CD14-positive monocyte (primary cell): ENCODE measurements at regions not wholly inside any gene's neighbourhood (a gene's known extent, or its start where the extent isn't known, plus 50 kb on each side); places are given as distances from the start of the nearest gene placed in this dataset.
"Not testable (repeated sequence)": the region's sequence is repeated elsewhere in the genome, so short reads cannot be mapped to it uniquely, and the experiment has no call there.

ENCODE experiments used
- DNase-seq, 3 donors: peaks; one replicate each; pipeline ENCODE4 v3.0.0-alpha.2; 2011 to 2022
- H2AFZ ChIP-seq: 2 replicates; pipeline ENCODE4 v1.6.0; 2012; ENCODE audit warnings: mild to moderate bottlenecking, low read depth, low read length, inconsistent platforms; ENCODE audit not compliant: insufficient read depth, poor library complexity, severe bottlenecking
- H3K27ac ChIP-seq, 2 donors: 1 replicate in 1 of 2; 2 replicates in 1 of 2; pipeline ENCODE4 v1.5.1; 2012 to 2013; ENCODE audit warnings: low read length in 2 of 2, control low read depth in 1 of 2, inconsistent platforms in 1 of 2, low read depth in 1 of 2, mild to moderate bottlenecking in 1 of 2
- H3K27me3 ChIP-seq, 2 donors: one replicate each; pipeline versions ENCODE4 v1.6.0 to v1.6.1; 2011 to 2013; ENCODE audit warnings: low read length in 2 of 2; ENCODE audit not compliant: control insufficient read depth in 2 of 2, insufficient read depth in 2 of 2
- H3K36me3 ChIP-seq, 2 donors: replicated peaks in 1 of 2; 1 replicate in 1 of 2; 2 replicates in 1 of 2; pipeline versions ENCODE4 v1.5.1 to v1.6.1; 2012 to 2013; ENCODE audit warnings: low read length in 2 of 2, control low read depth in 1 of 2, inconsistent platforms in 1 of 2, mild to moderate bottlenecking in 1 of 2; ENCODE audit not compliant: insufficient read depth in 2 of 2, control insufficient read depth in 1 of 2
- H3K4me1 ChIP-seq, 2 donors: 1 replicate in 1 of 2; 2 replicates in 1 of 2; pipeline versions ENCODE4 v1.5.1 to v1.6.1; 2012 to 2013; ENCODE audit warnings: low read length in 2 of 2, control low read depth in 1 of 2, inconsistent platforms in 1 of 2, mild to moderate bottlenecking in 1 of 2, moderate library complexity in 1 of 2; ENCODE audit not compliant: insufficient read depth in 2 of 2, control insufficient read depth in 1 of 2
- H3K4me2 ChIP-seq: replicated peaks from 2 replicates; pipeline ENCODE3; 2012; ENCODE audit warnings: low read length, moderate library complexity, mild to moderate bottlenecking; ENCODE audit not compliant: poor library complexity, severe bottlenecking; ENCODE audit errors: extremely low read depth
- H3K4me3 ChIP-seq, 3 experiments: fragments of 200-600 bp in 1 of 3; sonication (generic) in 1 of 3; replicated peaks in 1 of 3; 1 replicate in 2 of 3; 2 replicates in 1 of 3; pipeline ENCODE4 v1.5.1; 2011 to 2013; ENCODE audit warnings: low read length in 3 of 3, mild to moderate bottlenecking in 3 of 3, control low read depth in 2 of 3, low read depth in 2 of 3, inconsistent platforms in 1 of 3, moderate library complexity in 1 of 3
- H3K79me2 ChIP-seq: 2 replicates; pipeline ENCODE4 v1.6.0; 2012; ENCODE audit warnings: mild to moderate bottlenecking, control low read depth, inconsistent platforms, low read length, moderate library complexity; ENCODE audit not compliant: insufficient read depth
- H3K9ac ChIP-seq: 2 replicates; pipeline ENCODE4 v1.6.0; 2017; ENCODE audit warnings: low read length, mild to moderate bottlenecking; ENCODE audit not compliant: insufficient read depth, poor library complexity, severe bottlenecking
- H3K9me3 ChIP-seq, 2 donors: replicated peaks in 1 of 2; 1 replicate in 1 of 2; 2 replicates in 1 of 2; pipeline versions ENCODE4 v1.5.1 to v1.6.1; 2012 to 2013; ENCODE audit warnings: low read length in 2 of 2, control low read depth in 1 of 2; ENCODE audit not compliant: control insufficient read depth in 1 of 2, insufficient read depth in 1 of 2
- H4K20me1 ChIP-seq: 2 replicates; pipeline ENCODE4 v1.6.0; 2012; ENCODE audit warnings: mild to moderate bottlenecking, low read length, control low read depth, moderate library complexity; ENCODE audit not compliant: insufficient read depth
- H3K27ac Mint-ChIP-seq, 7 donors: one replicate each; pipeline ENCODE4 v1.8.0; 2020; ENCODE audit warnings: mild to moderate bottlenecking in 7 of 7, mixed read lengths in 7 of 7, moderate library complexity in 6 of 7, inconsistent platforms in 2 of 7
- H3K27me3 Mint-ChIP-seq, 3 donors: one replicate each; pipeline ENCODE4 v1.8.0; 2021 to 2022; ENCODE audit warnings: low read depth in 3 of 3, mild to moderate bottlenecking in 3 of 3, mixed read lengths in 3 of 3, moderate library complexity in 3 of 3, inconsistent platforms in 1 of 3
- H3K36me3 Mint-ChIP-seq, 2 donors: one replicate each; pipeline ENCODE4 v1.8.0; 2020; ENCODE audit warnings: mixed read lengths in 2 of 2, inconsistent platforms in 1 of 2, mild to moderate bottlenecking in 1 of 2
- H3K4me1 Mint-ChIP-seq: one replicate; pipeline ENCODE4 v1.8.0; 2020; ENCODE audit warnings: mild to moderate bottlenecking, mixed read lengths
- H3K4me3 Mint-ChIP-seq, 2 donors: one replicate each; pipeline ENCODE4 v1.8.0; 2020; ENCODE audit warnings: mild to moderate bottlenecking in 2 of 2, mixed read lengths in 2 of 2, moderate library complexity in 1 of 2
- H3K9me3 Mint-ChIP-seq, 7 donors: one replicate each; pipeline ENCODE4 v1.8.0; 2020 to 2022; ENCODE audit warnings: mixed read lengths in 7 of 7, mild to moderate bottlenecking in 6 of 7, moderate library complexity in 6 of 7, inconsistent platforms in 2 of 7
- WGBS: methylation state at CpG from one replicate; pipeline ENCODE4 v1.1.5; 2013; ENCODE audit warnings: missing lambda C conversion rate; ENCODE audit not compliant: insufficient coverage; 5-methylcytosine and 5-hydroxymethylcytosine counted together
- intact Hi-C, 2 donors: fragments of 100-400 bp; cut with micrococcal nuclease; formaldehyde crosslinking; loops; one replicate each; pipeline versions ENCODE4 v1.15.0 to v1.15.1; 2023
- TF ChIP-seq, protein P1 (sequence below): fragments of 200-600 bp; IDR thresholded peaks from one replicate; pipeline ENCODE4 v1.8.0; 2022; ENCODE audit warnings: antibody characterized with exemption, mild to moderate bottlenecking

DNA sequence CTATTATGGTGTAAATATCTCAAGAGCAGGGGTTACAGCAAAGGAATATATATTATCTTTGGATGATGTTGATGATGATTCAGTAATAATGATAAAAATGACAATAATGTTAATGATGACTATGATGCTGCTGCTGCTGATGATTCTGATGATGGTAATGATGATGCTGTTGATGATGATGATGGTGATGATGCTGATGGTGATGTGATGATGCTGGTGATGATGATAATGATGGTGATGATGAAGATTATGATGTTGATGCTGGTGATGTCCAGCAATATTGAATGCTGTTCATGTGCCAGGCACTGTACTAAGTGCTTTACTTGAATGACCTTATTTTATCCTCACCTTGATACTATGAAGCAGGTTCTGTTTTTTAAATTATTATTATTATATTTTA is 226.0 kb upstream of the ANKH start:
- H3K9ac ChIP-seq = no peak overlapping the region
- no peaks in the 10 kb centered on the region for H4K20me1 ChIP-seq
- Mint-ChIP-seq H3K27ac (no peak overlapping the region), H3K4me3 (no peak overlapping the region), H3K4me1 (no peaks in the 10 kb centered on the region), H3K27me3 (peaks cover 0 to 1% (median 0%) of the 10 kb centered on the region in 3 donors), H3K36me3 (no peaks in the 10 kb centered on the region), H3K9me3 (peaks cover 0 to 8% (median 4%) of the 10 kb centered on the region in 7 donors)
- no peak for DNase-seq
- H3K9me3 ChIP-seq = no peaks in the 10 kb centered on the region
- no peak overlapping the region for H3K4me2 ChIP-seq
- no peak overlapping the region for H3K4me3 ChIP-seq
- no peak overlapping the region for H2AFZ ChIP-seq
- no peak overlapping the region for H3K27ac ChIP-seq
- TF ChIP-seq, protein P1, sequence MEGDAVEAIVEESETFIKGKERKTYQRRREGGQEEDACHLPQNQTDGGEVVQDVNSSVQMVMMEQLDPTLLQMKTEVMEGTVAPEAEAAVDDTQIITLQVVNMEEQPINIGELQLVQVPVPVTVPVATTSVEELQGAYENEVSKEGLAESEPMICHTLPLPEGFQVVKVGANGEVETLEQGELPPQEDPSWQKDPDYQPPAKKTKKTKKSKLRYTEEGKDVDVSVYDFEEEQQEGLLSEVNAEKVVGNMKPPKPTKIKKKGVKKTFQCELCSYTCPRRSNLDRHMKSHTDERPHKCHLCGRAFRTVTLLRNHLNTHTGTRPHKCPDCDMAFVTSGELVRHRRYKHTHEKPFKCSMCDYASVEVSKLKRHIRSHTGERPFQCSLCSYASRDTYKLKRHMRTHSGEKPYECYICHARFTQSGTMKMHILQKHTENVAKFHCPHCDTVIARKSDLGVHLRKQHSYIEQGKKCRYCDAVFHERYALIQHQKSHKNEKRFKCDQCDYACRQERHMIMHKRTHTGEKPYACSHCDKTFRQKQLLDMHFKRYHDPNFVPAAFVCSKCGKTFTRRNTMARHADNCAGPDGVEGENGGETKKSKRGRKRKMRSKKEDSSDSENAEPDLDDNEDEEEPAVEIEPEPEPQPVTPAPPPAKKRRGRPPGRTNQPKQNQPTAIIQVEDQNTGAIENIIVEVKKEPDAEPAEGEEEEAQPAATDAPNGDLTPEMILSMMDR = no peak
- no peaks in the 10 kb centered on the region for H3K79me2 ChIP-seq
- H3K27me3 ChIP-seq = no peaks in the 10 kb centered on the region
- no peaks in the 10 kb centered on the region for H3K36me3 ChIP-seq
- no peaks in the 10 kb centered on the region for H3K4me1 ChIP-seq
- intact Hi-C loops = no loop called here

DNA sequence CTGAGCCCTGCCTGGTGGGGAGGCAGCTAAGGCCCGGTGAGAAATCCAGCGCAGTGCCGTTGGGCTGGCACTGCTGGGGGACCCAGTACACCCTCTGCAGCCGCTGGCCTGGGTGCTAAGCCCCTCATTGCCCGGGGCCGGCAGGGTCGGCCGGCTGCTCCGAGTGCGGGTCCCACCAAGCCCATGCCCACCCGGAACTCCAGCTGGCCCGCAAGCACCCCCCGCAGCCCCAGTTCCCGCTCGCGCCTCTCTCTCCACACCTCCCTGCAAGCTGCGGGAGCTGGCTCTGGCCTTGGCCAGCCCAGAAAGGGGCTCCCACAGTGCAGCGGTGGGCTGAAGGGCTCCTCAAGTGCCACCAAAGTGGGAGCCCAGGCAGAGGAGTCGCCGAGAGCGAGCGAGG is 225.1 kb upstream of the ANKH start:
- H3K79me2 ChIP-seq, H3K9me3 ChIP-seq, H3K9ac ChIP-seq, H3K4me2 ChIP-seq, DNase-seq, H3K36me3 Mint-ChIP-seq, H3K27me3 ChIP-seq, H3K4me3 ChIP-seq, H4K20me1 ChIP-seq, H3K27ac Mint-ChIP-seq, H3K36me3 ChIP-seq, intact Hi-C loops, H3K4me1 ChIP-seq, H3K27me3 Mint-ChIP-seq, H2AFZ ChIP-seq, H3K4me1 Mint-ChIP-seq, H3K4me3 Mint-ChIP-seq, H3K27ac ChIP-seq, H3K9me3 Mint-ChIP-seq: not testable (repeated sequence)
- 98% methylated on average over 17 of the region's 22 CpGs for WGBS
